SU-DHL-6 (cell line): ENCODE measurements at regions not wholly inside any gene's neighbourhood (a gene's known extent, or its start where the extent isn't known, plus 50 kb on each side); places are given as distances from the start of the nearest gene placed in this dataset.
A peak's percentile ranks its signal among the peaks of the same experiment; 100 is the strongest.

ENCODE experiments used
- H2AFZ ChIP-seq: fragments of 200-600 bp; sonication (generic); 2 replicates; pipeline ENCODE4 v1.6.1; 2014; ENCODE audit warnings: low read depth, mild to moderate bottlenecking, moderate library complexity, mixed read lengths, antibody characterized with exemption, low read length; ENCODE audit not compliant: severe bottlenecking
- H3F3A ChIP-seq: fragments of 200-600 bp; shearing (Covaris generic); 2 replicates; pipeline ENCODE4 v1.6.0; 2016; ENCODE audit warnings: antibody characterized with exemption, mild to moderate bottlenecking; ENCODE audit not compliant: insufficient read depth
- H3K27ac ChIP-seq: fragments of 200-600 bp; sonication (generic); 2 replicates; pipeline ENCODE4 v1.5.1; 2016; ENCODE audit warnings: low read depth, mild to moderate bottlenecking, low read length, moderate library complexity, mixed read lengths
- H3K27me3 ChIP-seq: fragments of 200-600 bp; sonication (generic), shearing (Covaris generic); 2 replicates; pipeline ENCODE4 v1.6.0; 2014; ENCODE audit warnings: mild to moderate bottlenecking, low read length
- H3K36me3 ChIP-seq: fragments of 200-600 bp; sonication (generic); 2 replicates; pipeline ENCODE4 v1.6.1; 2014; ENCODE audit warnings: mild to moderate bottlenecking, low read length, mixed read lengths
- H3K4me2 ChIP-seq: fragments of 300-600, 200-600 bp; shearing (Covaris generic), sonication (generic); 2 replicates; pipeline ENCODE4 v1.6.0; 2014; ENCODE audit warnings: low read length, low read depth, mild to moderate bottlenecking; ENCODE audit not compliant: poor library complexity, severe bottlenecking
- H3K4me3 ChIP-seq: fragments of 200-600 bp; sonication (generic); 2 replicates; pipeline ENCODE4 v1.5.1; 2014; ENCODE audit warnings: antibody characterized with exemption, low read length, mild to moderate bottlenecking, mixed read lengths; ENCODE audit not compliant: insufficient read depth, poor library complexity, severe bottlenecking
- H3K79me2 ChIP-seq: fragments of 200-600 bp; sonication (generic); 2 replicates; pipeline ENCODE4 v1.6.1; 2014; ENCODE audit warnings: mild to moderate bottlenecking, low read length, moderate library complexity; ENCODE audit not compliant: insufficient read depth
- H3K9ac ChIP-seq: fragments of 200-600 bp; sonication (generic); 2 replicates; pipeline ENCODE4 v1.7.0; 2014; ENCODE audit warnings: mild to moderate bottlenecking, low read length
- H3K9me2 ChIP-seq: fragments of 200-600 bp; sonication (generic); replicated peaks from 2 replicates; pipeline ENCODE4 v1.6.1; 2014; ENCODE audit warnings: low read length; ENCODE audit not compliant: insufficient read depth
- H3K9me3 ChIP-seq: fragments of 200-600 bp; sonication (generic); 2 replicates; pipeline ENCODE4 v1.6.1; 2014; ENCODE audit warnings: low read length, mixed read lengths; ENCODE audit not compliant: insufficient read depth
- H4K20me1 ChIP-seq: fragments of 200-600 bp; sonication (generic); 2 replicates; pipeline ENCODE4 v1.6.1; 2014; ENCODE audit warnings: low read depth, mild to moderate bottlenecking, antibody characterized with exemption, low read length, moderate library complexity, mixed read lengths
- CTCF ChIP-seq: fragments of 200-600 bp; sonication (generic); IDR thresholded peaks from one replicate; pipeline ENCODE4 v1.5.1; 2017; ENCODE audit warnings: antibody characterized with exemption, mild to moderate bottlenecking, low read length, moderate library complexity; ENCODE audit not compliant: insufficient read depth, poor library complexity, severe bottlenecking
- EZH2phosphoT487 ChIP-seq: fragments of 200-600 bp; sonication (generic), shearing (Covaris generic); conservative IDR thresholded peaks from 2 replicates; pipeline ENCODE4 v1.6.1; 2018; ENCODE audit warnings: mild to moderate bottlenecking, antibody characterized with exemption, low read length, moderate library complexity, mixed read lengths

GRCh38 chr4:175263537-175263936, 345.4 kb downstream of the ADAM29 start:
- no peaks in the 10 kb centered on the region for H3K9me2 ChIP-seq
- H3K27me3 ChIP-seq, result no peaks in the 10 kb centered on the region
- no peak overlapping the region for H3K27ac ChIP-seq
- TF ChIP-seq EZH2phosphoT487 (no peak), CTCF (no peak)
- H3K36me3 ChIP-seq, result 0 out of 2 replicates have a peak, but pooled peaks cover 3% of the 10 kb centered on the region
- no peak overlapping the region for H3K4me2 ChIP-seq
- H3F3A ChIP-seq, result no peaks in the 10 kb centered on the region
- no peak overlapping the region for H3K9ac ChIP-seq
- H3K9me3 ChIP-seq, result no peaks in the 10 kb centered on the region
- peak overlapping the region; percentile 4 for H2AFZ ChIP-seq
- H4K20me1 ChIP-seq, result no peaks in the 10 kb centered on the region
- H3K4me3 ChIP-seq, result no peak overlapping the region
- H3K79me2 ChIP-seq, result no peaks in the 10 kb centered on the region

GRCh38 chr4:175271010-175271630, 353.0 kb downstream of the ADAM29 start:
- Histone ChIP-seq H2AFZ (peak overlapping the region; percentile 59), H3K27ac (no peak overlapping the region)

GRCh38 chr4:175273995-175274753, 356.0 kb downstream of the ADAM29 start:
- no peaks in the 10 kb centered on the region for H3K9me3 ChIP-seq

More at GRCh38 chr4:175271010-175271630, 353.0 kb downstream of the ADAM29 start:
- H3F3A ChIP-seq, result no peaks in the 10 kb centered on the region
- H4K20me1 ChIP-seq, result no peaks in the 10 kb centered on the region
- H3K9me2 ChIP-seq, result no peaks in the 10 kb centered on the region
- no peaks in the 10 kb centered on the region for H3K79me2 ChIP-seq
- no peaks in the 10 kb centered on the region for H3K9me3 ChIP-seq
- TF ChIP-seq CTCF (no peak), EZH2phosphoT487 (no peak)
- H3K36me3 ChIP-seq, result no peaks in the 10 kb centered on the region
- H3K9ac ChIP-seq, result no peak overlapping the region
- no peaks in the 10 kb centered on the region for H3K27me3 ChIP-seq
- no peak overlapping the region for H3K4me3 ChIP-seq
- no peak overlapping the region for H3K4me2 ChIP-seq

More at GRCh38 chr4:175273995-175274753, 356.0 kb downstream of the ADAM29 start:
- H4K20me1 ChIP-seq, result no peaks in the 10 kb centered on the region
- H3K27ac ChIP-seq, result no peak overlapping the region
- no peaks in the 10 kb centered on the region for H3K79me2 ChIP-seq
- H3F3A ChIP-seq, result no peaks in the 10 kb centered on the region
- TF ChIP-seq CTCF, result no peak
- TF ChIP-seq EZH2phosphoT487, result no peak
- H3K9ac ChIP-seq, result no peak overlapping the region
- no peak overlapping the region for H3K4me3 ChIP-seq
- H3K9me2 ChIP-seq, result no peaks in the 10 kb centered on the region
- no peaks in the 10 kb centered on the region for H3K36me3 ChIP-seq
- no peaks in the 10 kb centered on the region for H3K27me3 ChIP-seq
- no peak overlapping the region for H3K4me2 ChIP-seq
- no peak overlapping the region for H2AFZ ChIP-seq
